ENCODE measurements at regions not wholly inside any gene's neighbourhood (a gene's known extent, or its start where the extent isn't known, plus 50 kb on each side); places are given as distances from the start of the nearest gene placed in this dataset.

DNA sequence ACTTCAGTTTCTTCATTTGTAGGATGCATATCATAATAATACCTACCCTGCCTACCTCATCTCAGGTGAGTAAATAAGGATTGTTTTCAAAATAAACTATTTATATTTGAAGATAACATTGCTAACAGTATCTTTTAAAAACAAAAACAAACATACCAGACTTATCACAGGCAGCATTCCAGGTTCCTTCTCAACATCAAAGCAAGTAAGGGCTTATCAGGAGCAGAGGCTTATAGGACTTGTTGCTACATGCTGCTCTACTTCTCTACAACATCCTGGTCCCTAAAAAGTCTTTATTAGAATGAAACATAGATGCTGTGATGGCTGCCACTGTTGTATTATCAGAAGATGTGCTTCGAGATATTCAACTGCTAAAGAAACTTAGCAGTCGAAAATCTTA, 149.2 kb upstream of the PRDM1 start:
- TF ChIP-seq, protein P1, sequence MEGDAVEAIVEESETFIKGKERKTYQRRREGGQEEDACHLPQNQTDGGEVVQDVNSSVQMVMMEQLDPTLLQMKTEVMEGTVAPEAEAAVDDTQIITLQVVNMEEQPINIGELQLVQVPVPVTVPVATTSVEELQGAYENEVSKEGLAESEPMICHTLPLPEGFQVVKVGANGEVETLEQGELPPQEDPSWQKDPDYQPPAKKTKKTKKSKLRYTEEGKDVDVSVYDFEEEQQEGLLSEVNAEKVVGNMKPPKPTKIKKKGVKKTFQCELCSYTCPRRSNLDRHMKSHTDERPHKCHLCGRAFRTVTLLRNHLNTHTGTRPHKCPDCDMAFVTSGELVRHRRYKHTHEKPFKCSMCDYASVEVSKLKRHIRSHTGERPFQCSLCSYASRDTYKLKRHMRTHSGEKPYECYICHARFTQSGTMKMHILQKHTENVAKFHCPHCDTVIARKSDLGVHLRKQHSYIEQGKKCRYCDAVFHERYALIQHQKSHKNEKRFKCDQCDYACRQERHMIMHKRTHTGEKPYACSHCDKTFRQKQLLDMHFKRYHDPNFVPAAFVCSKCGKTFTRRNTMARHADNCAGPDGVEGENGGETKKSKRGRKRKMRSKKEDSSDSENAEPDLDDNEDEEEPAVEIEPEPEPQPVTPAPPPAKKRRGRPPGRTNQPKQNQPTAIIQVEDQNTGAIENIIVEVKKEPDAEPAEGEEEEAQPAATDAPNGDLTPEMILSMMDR (IDR thresholded peaks at IDR 0.05) = no peak
- no peak for TF ChIP-seq EZH2 (IDR thresholded peaks at IDR 0.05; ENCODE audit: borderline replicate concordance, insufficient read depth, low read depth, low read length, poor library complexity, severe bottlenecking)
